Spleen (tissue), 11 donors: ENCODE measurements at regions not wholly inside any gene's neighbourhood (a gene's known extent, or its start where the extent isn't known, plus 50 kb on each side); places are given as distances from the start of the nearest gene placed in this dataset.
"Not testable (repeated sequence)": the region's sequence is repeated elsewhere in the genome, so short reads cannot be mapped to it uniquely, and the experiment has no call there.

Source experiments
- DNase-seq: peaks from one replicate; pipeline ENCODE4 v3.0.0-alpha.2; 2020
- H3K27ac ChIP-seq, 8 donors: fragments of 200-600 bp; sonication (generic) in 7 of 8; 1 replicate in 4 of 8; 2 replicates in 4 of 8; pipeline versions ENCODE4 v1.5.0 to v1.8.0; 2016 to 2021; ENCODE audit warnings: inconsistent platforms in 4 of 8, mild to moderate bottlenecking in 4 of 8, moderate library complexity in 1 of 8
- H3K27me3 ChIP-seq, 7 donors: fragments of 200-600 bp; sonication (generic) in 6 of 7; replicated peaks in 1 of 7; 1 replicate in 4 of 7; 2 replicates in 3 of 7; pipeline versions ENCODE4 v1.5.0 to v1.8.0; 2016 to 2021; ENCODE audit warnings: inconsistent platforms in 3 of 7, mild to moderate bottlenecking in 1 of 7
- H3K36me3 ChIP-seq, 6 donors: fragments of 200-600 bp; sonication (generic) in 5 of 6; 1 replicate in 4 of 6; 2 replicates in 2 of 6; pipeline versions ENCODE4 v1.5.0 to v1.8.0; 2016 to 2021; ENCODE audit warnings: inconsistent platforms in 2 of 6
- H3K4me1 ChIP-seq, 6 donors: fragments of 200-600 bp; sonication (generic) in 5 of 6; 1 replicate in 3 of 6; 2 replicates in 3 of 6; pipeline versions ENCODE4 v1.5.0 to v1.8.0; 2016 to 2021; ENCODE audit warnings: inconsistent platforms in 3 of 6
- H3K4me3 ChIP-seq, 8 donors: fragments of 200-600 bp; sonication (generic) in 7 of 8; 1 replicate in 4 of 8; 2 replicates in 4 of 8; pipeline versions ENCODE4 v1.5.0 to v1.8.0; 2016 to 2021; ENCODE audit warnings: inconsistent platforms in 4 of 8, mild to moderate bottlenecking in 4 of 8, moderate library complexity in 2 of 8
- H3K9me3 ChIP-seq, 8 donors: fragments of 200-600 bp; sonication (generic) in 7 of 8; 1 replicate in 4 of 8; 2 replicates in 4 of 8; pipeline versions ENCODE4 v1.5.0 to v1.8.0; 2016 to 2021; ENCODE audit warnings: inconsistent platforms in 4 of 8
- CTCF ChIP-seq, 11 experiments: fragments of 200-600 bp in 7 of 11; fragments of 450-650 bp in 4 of 11; sonication (generic) in 4 of 11; IDR thresholded peaks in 8 of 11; conservative IDR thresholded peaks in 3 of 11; 1 replicate in 7 of 11; 2 replicates in 4 of 11; pipeline versions ENCODE4 v1.4.0 to v1.8.0; 2016 to 2021; ENCODE audit warnings: antibody characterized with exemption in 11 of 11, inconsistent platforms in 4 of 11, mild to moderate bottlenecking in 1 of 11
- POLR2A ChIP-seq, 3 donors: fragments of 450-650 bp; IDR thresholded peaks; one replicate each; pipeline ENCODE4 v1.5.1; 2017; ENCODE audit warnings: antibody characterized with exemption in 3 of 3, mild to moderate bottlenecking in 1 of 3
- POLR2AphosphoS5 ChIP-seq, 3 donors: sonication (generic); formaldehyde crosslinking; IDR thresholded peaks; one replicate each; pipeline ENCODE4 v1.5.1; 2017; ENCODE audit warnings: antibody characterized with exemption in 3 of 3
- WGBS, 5 donors: extraction: QIAGEN DNeasy Blood & Tissue Kit in 3 of 5; methylation state at CpG; one replicate each; pipeline versions ENCODE4 v1.1.5 to v1.1.7; 2013 to 2018; 5-methylcytosine and 5-hydroxymethylcytosine counted together
- intact Hi-C: fragments of 100-400 bp; cut with DNase I; formaldehyde crosslinking; loops from one replicate; pipeline ENCODE4 v1.15.0; 2023; ENCODE audit warnings: low total_unique reads
- donor health status: healthy with polysubstance abuse.
- donor health status: DM: no; HTN: no; CAD: no; lungs with moderate emphysema.
- donor health status: DM: no; HTN: no; CAD: no.
- donor health status: Bipolar disorder and iron deficiency.
- donor health status: healthy.
- donor health status: DM: no; HTN: no; CAD: no.
- donor health status: DM: yes; HTN: yes; CAD: no.

GRCh38 chr14:105659255-105659654, 132.9 kb downstream of the TMEM121 start:
- DNase-seq = peak; percentile 8
- H3K27ac ChIP-seq, H3K36me3 ChIP-seq, H3K4me1 ChIP-seq, intact Hi-C loops, H3K27me3 ChIP-seq, H3K4me3 ChIP-seq: not testable (repeated sequence)
- 73 to 89% (median 77%) methylated on average over 2 of the region's 2 CpGs for WGBS, 5 donors
- H3K9me3 ChIP-seq = peaks cover 0 to 32% (median 28%) of the 10 kb centered on the region in 8 donors

- H3K27me3 ChIP-seq = no peaks in the 10 kb centered on the region
- H3K4me3 ChIP-seq = no peak overlapping the region
- H3K9me3 ChIP-seq = peaks cover 0 to 32% (median 28%) of the 10 kb centered on the region in 8 donors
- no peak for TF ChIP-seq POLR2A (IDR thresholded peaks at IDR 0.05)
- TF ChIP-seq CTCF (IDR thresholded peaks at IDR 0.05 in 8 of 11, conservative IDR thresholded peaks at IDR 0.05 in 3 of 11) = no peak
- TF ChIP-seq POLR2AphosphoS5 (IDR thresholded peaks at IDR 0.05) = no peak
- H3K27ac ChIP-seq = no peak overlapping the region
- no peaks in the 10 kb centered on the region for H3K4me1 ChIP-seq
- WGBS, 5 donors = 94 to 96% (median 94%) methylated on average over 9 of the region's 9 CpGs
- H3K36me3 ChIP-seq = no peaks in the 10 kb centered on the region
- intact Hi-C loops = no loop called here
- DNase-seq = peak; percentile 9
These were observed 133.6 kb downstream of the TMEM121 start for GRCh38 chr14:105659935-105660527.

- intact Hi-C loops = no loop called here
- 74 to 92% (median 83%) methylated on average over 7 to 11 of the region's 11 CpGs for WGBS, 5 donors
- peak; percentile 39 for DNase-seq
- Histone ChIP-seq H3K4me1 (no peaks in the 10 kb centered on the region), H3K9me3 (peaks cover 0 to 32% (median 24%) of the 10 kb centered on the region in 8 donors), H3K4me3 (no peak overlapping the region), H3K36me3 (no peaks in the 10 kb centered on the region), H3K27ac (no peak overlapping the region), H3K27me3 (no peaks in the 10 kb centered on the region)
- TF ChIP-seq POLR2AphosphoS5 (IDR thresholded peaks at IDR 0.05) (no peak), POLR2A (IDR thresholded peaks at IDR 0.05) (no peak), CTCF (IDR thresholded peaks at IDR 0.05 in 8 of 11, conservative IDR thresholded peaks at IDR 0.05 in 3 of 11) (no peak)
These were observed 134.6 kb downstream of the TMEM121 start for GRCh38 chr14:105660816-105661531.

- H3K27me3 ChIP-seq, H3K4me3 ChIP-seq, H3K36me3 ChIP-seq, H3K27ac ChIP-seq, intact Hi-C loops, H3K4me1 ChIP-seq: not testable (repeated sequence)
- peaks cover 0 to 25% (median 21%) of the 10 kb centered on the region in 8 donors for H3K9me3 ChIP-seq
- peak; percentile 63 for DNase-seq
- 81 to 93% (median 84%) methylated on average over 10 to 11 of the region's 11 CpGs for WGBS, 5 donors
These were observed 135.7 kb downstream of the TMEM121 start for GRCh38 chr14:105662043-105662442.

GRCh38 chr14:105662592-105662991, 136.2 kb downstream of the TMEM121 start:
- H3K27me3 ChIP-seq, H3K36me3 ChIP-seq, H3K27ac ChIP-seq, intact Hi-C loops, H3K4me3 ChIP-seq, H3K4me1 ChIP-seq: not testable (repeated sequence)
- DNase-seq = peak; percentile 49
- peaks cover 0 to 22% (median 18%) of the 10 kb centered on the region in 8 donors for H3K9me3 ChIP-seq
- WGBS, 5 donors = 67 to 96% (median 80%) methylated on average over 1 to 9 of the region's 12 CpGs

GRCh38 chr14:105663323-105663722, 136.9 kb downstream of the TMEM121 start:
- H3K36me3 ChIP-seq, H3K27me3 ChIP-seq, H3K4me1 ChIP-seq, H3K27ac ChIP-seq, H3K4me3 ChIP-seq, intact Hi-C loops: not testable (repeated sequence)
- peaks cover 0 to 14% (median 10%) of the 10 kb centered on the region in 8 donors for H3K9me3 ChIP-seq
- WGBS, 5 donors = 61 to 81% (median 77%) methylated on average over 10 to 19 of the region's 23 CpGs
- peak; percentile 41 for DNase-seq

- H3K4me3 ChIP-seq, H3K27me3 ChIP-seq, H3K4me1 ChIP-seq, intact Hi-C loops, H3K36me3 ChIP-seq, H3K9me3 ChIP-seq, H3K27ac ChIP-seq: not testable (repeated sequence)
- 76 to 90% (median 79%) methylated on average over 9 to 23 of the region's 27 CpGs for WGBS, 5 donors
- peak; percentile 63 for DNase-seq
These were observed 137.6 kb downstream of the TMEM121 start for GRCh38 chr14:105663818-105664596.
